GM18499 (cell line): ENCODE measurements at regions not wholly inside any gene's neighbourhood (a gene's known extent, or its start where the extent isn't known, plus 50 kb on each side); places are given as distances from the start of the nearest gene placed in this dataset.
"Not testable (repeated sequence)": the region's sequence is repeated elsewhere in the genome, so short reads cannot be mapped to it uniquely, and the experiment has no call there.

ENCODE experiments used
- ATAC-seq: cut with Tn5 transposase; IDR thresholded peaks from one replicate; pipeline ENCODE4 v1.9.1; 2021; ENCODE audit warnings: moderate number of reproducible peaks; ENCODE audit not compliant: insufficient read depth, unreplicated experiment

DNA sequence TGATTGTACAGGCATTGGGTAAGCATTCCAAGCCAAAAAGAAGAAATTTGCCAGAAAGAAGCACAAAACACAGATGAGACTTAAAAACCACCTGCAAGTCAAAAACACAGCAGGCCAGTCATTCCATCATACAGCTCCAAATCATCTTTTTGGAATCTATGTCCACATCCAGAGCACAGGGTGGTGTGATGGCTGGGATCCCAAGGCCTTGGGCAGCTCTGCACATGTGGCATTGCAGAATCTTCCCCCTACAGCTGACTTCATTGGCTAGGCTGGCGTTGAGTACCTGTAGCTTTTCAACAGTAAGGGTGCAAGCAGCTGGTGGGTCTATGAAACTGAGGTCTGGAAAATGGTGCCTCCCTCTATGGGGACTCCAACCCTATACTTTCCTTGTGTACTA, 236.7 kb downstream of the CWH43 start:
- ATAC-seq = not testable (repeated sequence)

DNA sequence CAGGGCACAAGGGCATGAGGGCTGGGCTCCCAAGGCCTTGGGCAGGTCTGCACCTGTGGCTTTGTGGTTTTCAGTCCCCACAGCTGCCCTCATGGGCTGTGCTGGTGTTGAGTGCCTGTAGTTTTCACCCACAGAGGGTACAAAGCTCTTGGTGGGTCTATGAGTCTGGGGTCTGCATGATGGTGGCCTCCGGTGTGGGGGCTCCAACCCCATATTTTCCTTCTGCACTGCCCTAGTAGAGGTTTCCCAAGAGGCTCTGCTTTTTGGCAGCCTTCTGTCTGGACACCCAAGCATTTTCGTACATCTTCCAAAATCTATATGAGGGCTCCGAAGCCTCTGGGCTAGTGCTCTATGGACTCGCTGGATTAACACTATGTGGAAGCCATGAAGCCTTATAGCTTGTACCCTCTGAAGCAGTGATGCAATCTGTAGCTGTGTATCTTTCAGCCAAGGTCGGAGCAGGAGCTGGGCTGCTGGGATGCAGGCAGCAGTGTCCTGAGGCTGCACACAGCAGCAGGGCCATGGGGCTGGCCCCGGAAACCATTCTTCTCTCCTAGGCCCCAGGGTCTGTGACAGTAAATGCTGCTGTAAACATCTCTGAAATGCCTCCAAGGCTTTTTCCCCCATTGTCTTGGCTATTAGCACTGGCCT, 240.3 kb downstream of the CWH43 start:
- ATAC-seq = not testable (repeated sequence)

DNA sequence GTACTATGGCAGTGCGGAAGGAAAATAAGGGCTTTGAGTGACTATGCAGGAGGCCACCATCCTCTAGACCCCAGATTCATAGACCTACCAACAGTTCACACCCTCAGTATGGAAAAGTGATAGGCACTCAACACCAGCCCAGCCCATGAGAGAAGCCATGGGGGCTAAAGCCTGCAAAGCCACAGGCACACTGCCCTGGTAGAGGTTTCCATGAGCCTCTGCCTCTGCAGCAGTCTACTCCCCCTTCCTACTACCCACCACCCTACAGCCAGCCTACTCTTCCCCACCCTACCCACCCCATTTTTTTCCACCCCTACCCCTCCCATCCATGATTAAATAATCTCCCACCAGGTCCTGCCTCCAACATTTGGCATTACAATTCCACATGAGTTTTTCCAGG, 241.9 kb downstream of the CWH43 start:
- ATAC-seq = not testable (repeated sequence)

DNA sequence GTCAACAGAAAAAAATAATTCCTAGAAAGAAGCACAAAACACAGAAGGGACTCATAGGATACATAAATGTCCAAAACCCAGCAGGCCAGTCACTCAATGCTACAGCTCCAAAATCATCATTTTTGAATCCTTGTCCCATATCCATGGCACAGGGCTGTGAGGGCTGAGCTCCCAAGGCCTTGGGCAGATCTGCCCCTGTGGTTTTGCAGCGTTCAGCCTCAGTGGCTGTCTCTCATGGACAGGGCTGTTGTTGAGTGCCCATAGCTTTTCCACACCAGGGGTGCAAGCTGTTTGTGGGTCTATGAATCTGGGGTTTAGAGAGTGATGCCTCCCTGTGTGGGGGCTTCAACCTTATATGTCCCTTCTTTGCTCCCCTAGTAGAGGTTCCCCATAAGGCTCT, 243.2 kb downstream of the CWH43 start:
- not testable (repeated sequence) for ATAC-seq

DNA sequence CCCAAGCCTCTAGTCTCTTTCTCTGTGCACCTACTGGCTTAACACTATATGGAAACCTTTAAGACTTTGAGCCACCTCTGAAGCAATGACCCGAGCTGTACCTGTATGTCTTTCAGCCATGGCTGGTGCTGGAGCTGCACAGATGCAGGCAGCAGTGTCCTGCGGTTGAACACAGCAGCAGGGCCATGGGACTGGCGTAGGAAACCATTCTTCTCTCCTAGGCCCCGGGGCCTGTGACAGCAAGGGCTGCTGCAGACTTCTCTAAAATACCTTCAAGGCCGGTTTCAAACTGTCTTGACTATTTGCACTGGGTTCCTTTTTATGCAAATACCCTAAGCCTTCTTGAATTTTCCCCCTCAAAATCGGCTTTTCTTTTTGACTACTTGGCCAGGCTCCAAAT, 243.6 kb downstream of the CWH43 start:
- ATAC-seq = not testable (repeated sequence)

DNA sequence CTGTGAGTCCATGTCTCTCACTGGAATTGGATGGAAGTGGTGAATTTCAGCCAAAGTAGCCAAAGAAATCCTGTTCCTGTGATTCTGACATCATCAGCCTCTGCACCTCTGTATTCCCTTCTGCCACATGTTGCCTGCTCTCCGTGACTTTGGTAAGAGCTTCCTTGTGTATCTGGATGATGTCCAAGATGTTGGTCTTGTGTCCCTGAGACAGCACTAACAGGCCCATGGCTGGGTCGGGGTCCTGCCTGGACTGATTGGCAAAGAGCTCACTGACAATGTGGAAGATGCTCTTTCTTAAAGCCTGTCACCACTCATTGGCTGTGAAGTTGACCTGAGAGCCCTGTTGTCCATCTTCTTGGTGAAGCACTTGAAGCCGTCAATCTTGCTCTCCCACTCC, 247.3 kb downstream of the CWH43 start:
- ATAC-seq = not testable (repeated sequence)

DNA sequence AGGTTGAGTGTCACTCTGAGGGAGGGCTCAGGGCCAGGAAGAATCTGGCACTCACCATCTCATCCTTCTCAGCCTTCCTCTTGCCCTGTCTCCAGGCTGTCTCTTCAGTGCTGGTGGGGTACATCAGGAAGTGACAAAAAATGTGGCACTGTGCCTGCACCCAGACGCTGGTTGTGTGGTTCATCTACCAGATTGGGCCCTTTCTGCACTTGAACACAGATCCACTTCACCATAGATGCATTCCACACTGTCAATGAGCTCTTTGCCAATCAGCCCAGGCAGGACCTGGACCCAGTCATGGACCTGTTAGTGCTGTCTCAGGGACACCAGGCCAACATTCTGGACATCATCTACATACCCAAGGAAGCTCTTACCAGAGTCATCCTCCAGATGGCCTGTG, 247.7 kb downstream of the CWH43 start:
- not testable (repeated sequence) for ATAC-seq

DNA sequence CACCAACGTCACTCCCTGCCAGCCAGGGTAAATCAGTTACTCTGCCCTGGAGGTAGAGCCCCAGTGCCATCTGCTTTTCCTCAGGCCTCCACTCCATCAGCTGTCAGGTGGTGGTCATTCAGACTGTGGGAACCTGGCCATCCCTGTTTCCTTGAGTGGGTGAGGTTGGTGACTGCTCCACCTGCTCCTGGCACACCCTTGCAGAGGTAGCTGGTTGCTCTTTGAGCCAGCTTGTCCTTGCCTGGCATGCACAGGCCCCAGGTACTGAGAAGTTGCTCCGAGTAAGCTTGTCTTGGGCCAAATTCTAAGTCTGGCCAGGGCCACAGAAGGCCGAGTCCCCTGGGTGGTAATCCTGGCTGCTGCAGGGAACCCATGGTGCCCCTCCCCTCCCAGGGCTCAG, 248.3 kb downstream of the CWH43 start:
- ATAC-seq = not testable (repeated sequence)

DNA sequence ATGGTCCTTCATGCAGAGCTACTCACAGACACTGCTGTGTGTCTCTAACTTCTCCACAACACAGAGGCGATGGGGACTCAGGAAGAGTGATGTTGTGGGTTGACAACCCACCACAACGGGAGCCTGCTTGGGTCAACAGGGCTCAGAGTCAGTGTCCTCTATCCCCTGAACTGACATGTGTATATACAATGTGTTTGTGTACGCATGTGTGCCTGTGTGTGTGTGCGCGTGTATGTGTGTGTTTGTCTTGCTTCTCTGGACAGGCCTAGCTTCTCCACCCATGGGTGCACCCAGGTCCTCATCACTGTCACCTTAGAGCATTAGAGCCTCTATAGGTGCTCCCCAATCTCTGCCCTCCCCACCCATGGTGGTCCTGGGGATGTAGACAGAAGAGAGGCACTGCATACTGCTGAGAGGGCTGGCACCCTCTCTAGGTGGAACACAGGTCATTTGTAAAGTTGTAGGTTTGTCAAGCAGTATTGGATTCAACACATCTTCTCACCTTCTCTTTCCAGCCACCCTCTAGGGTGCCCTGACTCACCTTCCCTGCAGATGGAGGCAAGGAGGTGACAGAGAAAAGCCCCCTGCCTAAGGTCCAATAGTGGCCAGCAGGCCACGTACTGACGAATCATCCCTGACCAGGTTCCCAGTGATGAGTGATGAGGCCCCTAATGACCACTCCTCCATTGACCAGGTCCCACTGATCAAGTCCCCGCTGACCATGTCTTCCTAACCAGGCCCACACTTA, 249.5 kb downstream of the CWH43 start:
- not testable (repeated sequence) for ATAC-seq

DNA sequence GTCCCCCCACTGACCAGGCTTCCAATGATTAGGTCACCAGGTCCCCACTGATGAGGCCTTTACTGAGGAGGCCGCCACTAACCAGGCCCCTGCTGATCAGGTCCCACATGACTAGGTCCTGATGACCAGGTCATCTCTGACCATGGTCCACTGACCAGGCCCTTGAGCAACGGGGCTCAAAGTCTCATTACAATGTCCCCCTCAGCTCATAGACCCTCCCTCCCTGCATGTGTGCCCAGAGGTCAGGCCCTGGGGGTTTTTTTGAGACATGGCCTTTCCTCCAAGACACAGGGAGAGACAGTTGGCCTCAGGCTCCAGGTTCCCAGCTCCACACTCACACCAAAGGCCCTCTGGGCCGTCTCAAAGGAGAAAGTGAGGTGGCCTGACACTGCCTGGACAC, 250.4 kb downstream of the CWH43 start:
- not testable (repeated sequence) for ATAC-seq

DNA sequence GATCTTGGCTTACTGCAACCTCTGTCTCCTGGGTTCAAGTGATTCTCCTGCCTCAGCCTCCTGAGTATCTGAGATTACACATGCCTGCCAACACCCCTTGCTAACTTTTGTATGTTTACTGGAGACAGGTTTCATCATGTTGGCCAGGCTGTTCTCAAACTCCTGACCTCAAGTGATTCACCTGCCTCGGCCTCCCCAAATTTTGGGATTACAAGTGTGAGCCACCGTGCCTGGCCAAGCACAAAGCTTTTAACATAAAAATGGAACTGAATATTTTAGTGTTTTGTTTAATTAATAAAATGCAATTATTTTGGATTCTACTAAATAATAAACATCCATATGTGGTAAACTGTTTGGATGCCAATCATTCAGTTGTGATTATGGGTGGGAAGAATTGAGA, 255.2 kb downstream of the CWH43 start:
- ATAC-seq = not testable (repeated sequence)

DNA sequence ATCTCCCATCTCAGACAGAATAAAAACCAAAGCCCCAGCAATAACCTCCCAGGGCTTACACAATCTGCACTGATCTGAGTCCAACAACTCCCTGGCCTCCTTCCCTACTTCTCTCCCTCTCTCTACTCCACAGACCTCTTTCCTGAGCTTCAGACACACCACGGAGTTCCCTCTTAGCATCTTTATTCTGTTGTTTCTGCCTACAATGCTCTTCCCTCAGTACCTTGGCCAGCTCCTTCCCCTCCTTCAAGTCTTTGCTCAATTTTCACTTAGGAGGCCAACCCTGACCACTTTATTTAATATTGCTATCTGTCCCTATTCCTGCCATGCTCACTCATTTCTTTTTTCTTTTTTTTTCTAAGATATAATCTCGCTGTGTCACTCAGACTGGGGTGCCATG, 276.7 kb downstream of the CWH43 start:
- not testable (repeated sequence) for ATAC-seq

DNA sequence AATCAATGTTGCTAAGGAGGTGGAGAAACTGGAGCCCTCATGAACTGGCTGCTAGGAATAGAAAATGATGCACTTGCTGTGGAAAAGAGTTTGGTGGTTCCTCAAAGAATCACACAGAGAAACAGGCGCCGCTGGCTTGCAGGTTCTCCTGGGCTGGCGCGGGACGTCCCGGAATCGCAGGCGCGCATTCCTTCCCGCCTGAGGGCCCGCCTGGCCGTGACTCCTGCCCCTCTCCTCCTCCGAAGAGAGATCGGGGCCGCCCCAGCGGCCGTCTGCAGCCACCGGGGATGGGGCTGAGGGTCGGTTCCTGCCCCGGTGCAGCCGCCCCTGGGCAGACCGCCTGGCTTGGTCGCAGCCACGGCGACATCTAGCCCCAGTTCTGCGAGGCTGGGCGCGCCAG, 284.4 kb downstream of the CWH43 start:
- not testable (repeated sequence) for ATAC-seq

DNA sequence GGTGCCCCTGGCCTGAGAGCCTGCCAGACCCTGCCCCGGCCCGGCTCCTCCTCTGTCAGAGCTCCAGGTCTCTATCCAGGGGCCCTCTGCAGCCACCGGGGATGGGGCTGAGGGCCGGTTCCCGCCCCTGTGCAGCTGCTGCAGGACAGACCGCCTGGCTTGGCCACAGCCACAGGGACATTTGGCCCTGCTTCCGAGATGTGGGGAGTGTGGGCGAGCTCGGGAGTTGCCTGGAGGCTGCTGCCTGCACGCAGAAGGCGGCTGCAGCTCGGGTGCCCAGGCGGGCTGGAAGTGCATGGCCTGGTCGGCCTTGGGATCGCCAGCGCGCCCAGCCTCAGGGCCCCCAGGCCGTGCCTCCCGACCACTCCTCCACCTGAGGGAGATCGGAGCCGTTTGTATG, 284.8 kb downstream of the CWH43 start:
- not testable (repeated sequence) for ATAC-seq

DNA sequence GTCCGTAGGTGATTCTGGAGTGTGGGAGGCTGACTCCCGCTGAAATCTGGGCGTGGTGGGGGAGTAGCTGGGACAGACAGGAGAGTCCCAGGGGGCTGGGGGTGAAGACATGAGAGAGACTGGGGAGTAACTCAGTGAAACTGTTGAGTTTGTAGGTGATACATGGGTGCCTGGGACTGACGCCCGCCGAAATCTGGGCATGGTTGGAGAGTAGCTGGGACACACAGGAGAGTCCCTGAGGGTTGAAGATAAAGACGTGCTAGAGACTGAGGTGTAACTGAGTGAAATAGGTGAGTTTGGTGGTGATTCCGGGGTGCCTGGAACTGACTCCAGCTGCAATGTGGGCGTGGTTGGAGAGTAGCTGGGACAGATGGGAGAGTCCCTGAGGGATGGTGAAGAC, 299.8 kb downstream of the CWH43 start:
- not testable (repeated sequence) for ATAC-seq

DNA sequence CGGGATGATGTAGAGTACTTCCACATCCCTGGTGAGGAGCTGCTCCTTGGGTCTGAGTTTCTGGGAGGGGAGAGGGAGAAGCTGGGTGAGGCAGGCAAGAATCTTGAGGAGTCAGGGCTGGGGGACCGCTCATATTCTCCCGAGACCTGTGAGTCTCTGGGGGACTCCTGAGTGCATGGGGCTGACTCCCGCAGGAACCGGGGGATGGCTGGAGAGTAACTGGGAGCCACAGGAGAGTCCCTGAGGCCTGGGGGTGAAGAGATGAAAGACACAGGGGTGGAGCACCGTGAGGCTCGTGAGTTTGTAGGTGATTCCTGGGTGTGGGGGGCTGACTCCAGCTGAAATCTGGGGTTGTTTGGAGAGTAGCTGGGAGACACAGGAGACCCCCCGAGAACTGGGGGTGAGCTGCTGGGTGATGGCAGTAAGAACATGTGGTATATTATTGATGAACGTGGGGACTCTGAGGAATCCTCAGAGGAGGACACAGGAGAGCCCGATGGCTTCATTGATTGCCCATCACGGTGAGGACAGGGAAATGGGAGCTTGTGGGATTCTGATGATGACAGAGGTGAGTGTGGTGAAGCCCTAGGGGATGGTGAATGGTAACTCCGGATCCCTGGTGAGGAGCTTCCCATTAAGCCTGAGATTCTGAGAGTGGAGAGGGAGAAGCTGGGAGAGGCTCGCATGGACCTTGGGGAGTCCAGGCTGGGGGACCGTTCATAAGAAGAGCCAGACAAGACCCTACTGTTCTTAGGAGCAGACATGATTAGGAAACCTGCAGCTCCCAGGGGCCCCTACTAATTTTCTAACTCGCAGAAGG, 301.1 kb downstream of the CWH43 start:
- not testable (repeated sequence) for ATAC-seq

DNA sequence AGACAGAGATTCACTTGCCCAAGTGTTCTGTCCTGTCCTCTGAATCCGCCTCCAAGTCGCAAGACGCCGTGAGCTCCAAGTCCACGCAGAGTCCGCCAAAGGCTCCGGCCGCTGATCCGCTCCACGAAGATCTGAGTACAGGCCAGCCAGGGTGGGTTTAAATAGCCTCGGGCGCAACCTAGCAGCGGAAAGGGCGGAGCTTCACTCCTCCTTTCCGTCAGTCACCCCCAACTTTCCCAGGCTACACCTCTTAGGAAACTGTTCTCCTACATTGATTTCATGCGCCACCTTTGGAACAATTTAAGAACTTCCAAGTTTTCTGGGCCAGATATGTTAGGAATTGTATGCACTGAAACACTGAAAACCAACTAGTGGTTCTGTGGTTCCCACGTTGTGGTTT, 301.8 kb downstream of the CWH43 start:
- ATAC-seq = not testable (repeated sequence)

DNA sequence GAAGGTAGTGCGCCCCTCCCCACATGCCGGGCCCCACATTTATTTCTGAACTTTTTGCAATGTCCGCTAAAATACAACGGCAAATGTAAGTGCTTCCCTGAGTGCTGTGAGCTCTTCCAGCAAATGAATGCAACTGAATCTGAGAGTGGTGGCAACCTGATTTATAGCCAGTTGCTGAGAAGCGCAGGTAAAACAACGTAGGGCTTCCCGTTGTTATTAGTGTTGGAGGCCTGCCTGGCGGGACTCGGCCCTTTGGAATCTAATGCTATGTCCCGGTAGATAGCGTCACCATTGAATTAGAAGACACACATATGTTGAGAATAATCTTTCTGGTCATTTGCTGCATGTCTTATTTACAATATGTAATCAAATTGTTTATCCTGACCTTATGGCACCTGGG, 302.7 kb downstream of the CWH43 start:
- ATAC-seq = not testable (repeated sequence)

DNA sequence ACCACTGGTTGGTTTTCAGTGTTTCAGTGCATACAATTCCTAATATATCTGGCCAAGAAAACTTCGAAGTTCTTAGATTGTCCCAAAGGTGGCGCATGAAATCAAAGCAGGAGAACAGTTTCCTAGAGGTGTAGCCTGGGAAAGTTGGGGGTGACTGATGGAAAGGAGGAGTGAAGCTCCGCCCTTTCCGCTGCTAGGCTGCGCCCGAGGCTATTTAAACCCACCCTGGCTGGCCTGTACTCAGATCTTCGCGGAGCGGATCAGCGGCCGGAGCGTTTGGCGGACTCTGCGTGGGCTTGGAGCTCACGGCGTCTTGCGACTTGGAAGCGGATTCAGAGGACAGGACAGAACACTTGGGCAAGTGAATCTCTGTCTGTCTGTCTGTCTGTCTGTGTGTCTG, 328.7 kb downstream of the CWH43 start:
- not testable (repeated sequence) for ATAC-seq

DNA sequence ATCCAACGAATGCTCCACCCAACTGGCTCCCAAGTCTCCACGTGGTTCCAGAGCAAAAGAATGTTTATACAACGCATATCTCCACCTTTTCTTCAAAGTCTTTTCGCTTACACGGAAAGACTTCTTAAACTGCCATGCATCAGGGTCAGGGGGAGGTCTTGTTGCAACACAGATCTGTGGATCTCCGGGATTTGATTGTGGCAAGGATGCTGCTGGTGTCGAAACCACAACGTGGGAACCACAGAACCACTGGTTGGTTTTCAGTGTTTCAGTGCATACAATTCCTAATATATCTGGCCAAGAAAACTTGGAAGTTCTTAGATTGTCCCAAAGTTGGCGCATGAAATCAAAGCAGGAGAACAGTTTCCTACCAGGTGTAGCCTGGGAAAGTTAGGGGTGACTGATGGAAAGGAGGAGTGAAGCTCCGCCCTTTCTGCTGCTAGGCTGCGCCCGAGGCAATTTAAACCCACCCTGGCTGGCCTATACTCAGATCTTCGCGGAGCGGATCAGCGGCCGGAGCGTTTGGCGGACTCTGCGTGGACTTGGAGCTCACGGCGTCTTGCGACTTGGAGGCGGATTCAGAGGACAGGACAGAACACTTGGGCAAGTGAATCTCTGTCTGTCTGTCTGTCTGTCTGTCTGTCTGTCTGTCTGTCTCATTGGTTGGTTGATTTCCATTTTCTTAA, 334.8 kb downstream of the CWH43 start:
- not testable (repeated sequence) for ATAC-seq
